Peyer's patch (tissue), 4 donors: ENCODE measurements at regions not wholly inside any gene's neighbourhood (a gene's known extent, or its start where the extent isn't known, plus 50 kb on each side); places are given as distances from the start of the nearest gene placed in this dataset.

Experiments used
- DNase-seq, 3 donors: peaks; one replicate each; pipeline ENCODE4 v3.0.0-alpha.2; 2017 to 2019
- H3K27ac ChIP-seq, 4 donors: fragments of 200-600 bp; sonication (generic); one replicate each; pipeline ENCODE4 v1.5.1; 2016 to 2019
- H3K27me3 ChIP-seq, 2 donors: fragments of 200-600 bp; sonication (generic); one replicate each; pipeline ENCODE4 v1.5.1; 2019
- H3K36me3 ChIP-seq, 3 donors: fragments of 200-600 bp; sonication (generic); one replicate each; pipeline ENCODE4 v1.5.1; 2016 to 2019
- H3K4me1 ChIP-seq, 4 donors: fragments of 200-600 bp; sonication (generic); one replicate each; pipeline ENCODE4 v1.5.1; 2016 to 2019
- H3K4me3 ChIP-seq, 4 donors: fragments of 200-600 bp; sonication (generic); 1 replicate in 3 of 4; 2 replicates in 1 of 4; pipeline ENCODE4 v1.5.1; 2016 to 2019; ENCODE audit warnings: mild to moderate bottlenecking in 1 of 4
- H3K9me3 ChIP-seq, 4 donors: fragments of 200-600 bp; sonication (generic); one replicate each; pipeline ENCODE4 v1.5.1; 2016 to 2019; ENCODE audit warnings: mild to moderate bottlenecking in 1 of 4
- CTCF ChIP-seq, 6 experiments: fragments of 450-650 bp in 4 of 6; fragments of 200-600 bp in 2 of 6; sonication (generic) in 1 of 6; IDR thresholded peaks; one replicate each; pipeline ENCODE4 v1.5.1; 2017 to 2019; ENCODE audit warnings: antibody characterized with exemption in 6 of 6, mild to moderate bottlenecking in 3 of 6, moderate library complexity in 1 of 6
- POLR2A ChIP-seq, 2 donors: fragments of 450-650 bp; IDR thresholded peaks; one replicate each; pipeline ENCODE4 v1.5.1; 2017; ENCODE audit warnings: antibody characterized with exemption in 2 of 2, mild to moderate bottlenecking in 2 of 2, moderate library complexity in 2 of 2

DNA sequence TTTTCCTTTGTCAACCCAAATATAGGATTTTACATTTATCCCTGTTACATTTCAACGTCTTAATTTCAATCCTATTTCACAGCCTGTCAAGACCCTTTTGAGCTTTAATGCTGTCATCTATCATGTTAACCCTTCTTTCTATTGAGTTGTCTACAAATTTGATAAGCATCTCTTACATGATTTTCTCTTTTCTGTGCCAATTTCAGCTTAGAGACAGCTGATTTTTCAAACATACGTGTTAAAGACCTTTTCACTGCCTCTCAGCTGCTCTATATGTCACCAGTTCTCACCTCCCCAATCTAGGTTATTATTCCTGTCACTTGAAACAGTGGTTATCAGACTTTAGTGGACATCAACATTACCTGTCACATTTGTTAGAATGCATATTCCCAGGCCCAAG, 181.3 kb downstream of the GXYLT1 start:
- Histone ChIP-seq H3K9me3 (no peaks in the 10 kb centered on the region), H3K27ac (no peak overlapping the region), H3K36me3 (no peaks in the 10 kb centered on the region), H3K4me1 (no peaks in the 10 kb centered on the region), H3K4me3 (no peak overlapping the region), H3K27me3 (no peaks in the 10 kb centered on the region)
- TF ChIP-seq POLR2A (IDR thresholded peaks at IDR 0.05) (no peak), CTCF (IDR thresholded peaks at IDR 0.05) (no peak)
- no peak for DNase-seq

DNA sequence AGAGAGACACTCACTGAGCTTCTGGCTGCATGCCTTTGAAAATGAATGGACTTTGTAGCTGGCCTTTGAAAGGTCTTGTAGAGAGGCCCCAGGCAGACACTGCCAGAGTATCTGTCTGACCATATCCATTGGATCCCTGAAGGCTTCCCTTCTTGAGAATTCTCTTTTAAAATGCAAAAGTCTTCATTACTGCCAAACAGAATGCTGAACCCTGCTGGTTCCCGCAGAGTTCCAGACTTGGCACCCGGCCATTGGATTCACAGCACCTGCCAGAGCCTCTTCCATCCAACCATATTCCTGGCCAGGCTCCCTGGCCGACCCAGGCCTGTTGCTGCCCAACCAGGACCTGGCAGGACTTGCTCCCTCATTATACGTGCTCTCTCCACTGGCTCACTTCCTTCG, 182.5 kb downstream of the GXYLT1 start:
- no peaks in the 10 kb centered on the region for H3K27me3 ChIP-seq
- H3K9me3 ChIP-seq = no peaks in the 10 kb centered on the region
- H3K27ac ChIP-seq = no peak overlapping the region
- no peak for DNase-seq
- H3K4me3 ChIP-seq = no peak overlapping the region
- no peak for TF ChIP-seq CTCF (IDR thresholded peaks at IDR 0.05)
- TF ChIP-seq POLR2A (IDR thresholded peaks at IDR 0.05) = no peak
- H3K36me3 ChIP-seq = no peaks in the 10 kb centered on the region
- no peaks in the 10 kb centered on the region for H3K4me1 ChIP-seq

DNA sequence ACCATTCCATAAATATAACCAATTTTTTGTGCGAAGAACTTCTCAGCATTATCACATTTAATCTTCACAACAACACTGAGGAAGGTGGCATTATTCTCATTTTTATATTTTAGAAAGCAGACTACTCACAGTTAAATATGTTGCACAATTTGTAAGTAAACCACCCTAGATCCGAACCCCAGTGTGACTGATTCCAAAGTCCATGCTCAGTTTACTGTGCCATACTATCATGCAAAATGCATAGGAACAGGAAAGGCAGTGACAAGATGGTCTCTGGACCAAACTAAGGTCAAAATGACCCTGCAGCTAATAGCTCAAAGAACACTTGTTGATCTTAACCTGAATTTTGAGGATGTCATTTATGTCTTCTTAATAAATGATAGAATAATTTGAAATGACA, 185.4 kb downstream of the GXYLT1 start:
- Histone ChIP-seq H3K4me1 (no peaks in the 10 kb centered on the region), H3K4me3 (no peak overlapping the region), H3K27ac (no peak overlapping the region), H3K27me3 (no peaks in the 10 kb centered on the region), H3K9me3 (no peaks in the 10 kb centered on the region), H3K36me3 (no peaks in the 10 kb centered on the region)
- TF ChIP-seq POLR2A (IDR thresholded peaks at IDR 0.05) (no peak), CTCF (IDR thresholded peaks at IDR 0.05) (no peak)
- DNase-seq = no peak

DNA sequence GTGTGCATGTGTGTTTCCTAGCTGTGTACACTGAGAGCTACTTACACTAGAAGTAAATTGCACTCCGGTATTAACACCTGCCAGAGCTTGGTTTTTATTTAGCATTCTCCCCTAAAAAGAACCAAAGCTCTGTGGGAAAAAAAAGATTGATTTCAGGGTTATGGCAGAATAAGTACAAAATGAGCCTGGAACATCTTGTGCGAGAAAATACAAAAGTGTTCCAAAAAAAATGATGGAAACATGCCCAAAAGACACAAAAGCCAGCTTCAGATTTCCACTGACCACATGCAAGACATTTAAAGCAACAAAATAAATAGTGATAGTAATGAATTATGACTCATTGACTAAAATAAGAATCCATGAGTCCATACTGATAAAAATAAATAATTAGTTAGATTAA, 188.3 kb downstream of the GXYLT1 start:
- TF ChIP-seq CTCF (IDR thresholded peaks at IDR 0.05) = no peak
- no peak for TF ChIP-seq POLR2A (IDR thresholded peaks at IDR 0.05)
- no peak overlapping the region for H3K4me3 ChIP-seq
- H3K27ac ChIP-seq = no peak overlapping the region
- no peak for DNase-seq
- H3K4me1 ChIP-seq = no peaks in the 10 kb centered on the region
- H3K27me3 ChIP-seq = no peaks in the 10 kb centered on the region
- no peaks in the 10 kb centered on the region for H3K36me3 ChIP-seq
- H3K9me3 ChIP-seq = no peaks in the 10 kb centered on the region

- H3K36me3 ChIP-seq = no peaks in the 10 kb centered on the region
- no peak for DNase-seq
- peaks cover 0 to 11% (median 5%) of the 10 kb centered on the region in 4 donors for H3K9me3 ChIP-seq
- no peak for TF ChIP-seq POLR2A (IDR thresholded peaks at IDR 0.05)
- TF ChIP-seq CTCF (IDR thresholded peaks at IDR 0.05) = no peak
- H3K4me1 ChIP-seq = no peaks in the 10 kb centered on the region
- H3K27ac ChIP-seq = no peak overlapping the region
- no peak overlapping the region for H3K4me3 ChIP-seq
- H3K27me3 ChIP-seq = no peaks in the 10 kb centered on the region
These were observed 194.2 kb downstream of the GXYLT1 start for GRCh38 chr12:41950455-41950854.

- H3K4me1 ChIP-seq = no peaks in the 10 kb centered on the region
- H3K4me3 ChIP-seq = no peak overlapping the region
- no peak for DNase-seq
- H3K36me3 ChIP-seq = no peaks in the 10 kb centered on the region
- H3K27ac ChIP-seq = no peak overlapping the region
- TF ChIP-seq POLR2A (IDR thresholded peaks at IDR 0.05) (no peak), CTCF (IDR thresholded peaks at IDR 0.05) (no peak)
- H3K9me3 ChIP-seq = peaks cover 0 to 11% (median 5%) of the 10 kb centered on the region in 4 donors
- H3K27me3 ChIP-seq = no peaks in the 10 kb centered on the region
These were observed 198.6 kb downstream of the GXYLT1 start for GRCh38 chr12:41946106-41946505.
